ENCODE measurements at regions not wholly inside any gene's neighbourhood (a gene's known extent, or its start where the extent isn't known, plus 50 kb on each side); places are given as distances from the start of the nearest gene placed in this dataset.

DNA sequence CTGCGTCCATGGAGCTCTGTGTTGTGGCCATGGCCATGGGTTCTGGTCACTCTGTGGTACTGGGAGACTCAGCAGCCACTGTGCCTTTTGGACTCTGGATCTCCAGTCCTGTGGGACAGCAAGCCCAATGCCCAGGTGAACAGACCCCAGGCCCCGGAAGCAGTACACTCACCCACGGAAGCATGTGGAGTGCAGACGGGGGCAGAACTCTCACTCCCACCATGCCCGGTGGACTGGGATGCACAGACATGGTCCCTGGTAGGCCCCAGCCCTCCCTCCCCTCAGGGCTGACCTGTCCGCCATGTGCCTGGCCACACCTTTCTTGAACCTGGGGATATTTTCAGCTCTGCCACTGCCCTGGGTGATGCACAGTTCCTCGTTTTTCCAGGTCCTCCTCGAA lies 163.3 kb downstream of the URI1 start:
- TF ChIP-seq POLR2A (IDR thresholded peaks at IDR 0.05), result no peak
- TF ChIP-seq, protein P1, sequence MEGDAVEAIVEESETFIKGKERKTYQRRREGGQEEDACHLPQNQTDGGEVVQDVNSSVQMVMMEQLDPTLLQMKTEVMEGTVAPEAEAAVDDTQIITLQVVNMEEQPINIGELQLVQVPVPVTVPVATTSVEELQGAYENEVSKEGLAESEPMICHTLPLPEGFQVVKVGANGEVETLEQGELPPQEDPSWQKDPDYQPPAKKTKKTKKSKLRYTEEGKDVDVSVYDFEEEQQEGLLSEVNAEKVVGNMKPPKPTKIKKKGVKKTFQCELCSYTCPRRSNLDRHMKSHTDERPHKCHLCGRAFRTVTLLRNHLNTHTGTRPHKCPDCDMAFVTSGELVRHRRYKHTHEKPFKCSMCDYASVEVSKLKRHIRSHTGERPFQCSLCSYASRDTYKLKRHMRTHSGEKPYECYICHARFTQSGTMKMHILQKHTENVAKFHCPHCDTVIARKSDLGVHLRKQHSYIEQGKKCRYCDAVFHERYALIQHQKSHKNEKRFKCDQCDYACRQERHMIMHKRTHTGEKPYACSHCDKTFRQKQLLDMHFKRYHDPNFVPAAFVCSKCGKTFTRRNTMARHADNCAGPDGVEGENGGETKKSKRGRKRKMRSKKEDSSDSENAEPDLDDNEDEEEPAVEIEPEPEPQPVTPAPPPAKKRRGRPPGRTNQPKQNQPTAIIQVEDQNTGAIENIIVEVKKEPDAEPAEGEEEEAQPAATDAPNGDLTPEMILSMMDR (IDR thresholded peaks at IDR 0.05), result no peak
- TF ChIP-seq EP300 (IDR thresholded peaks at IDR 0.05), result no peak
- TF ChIP-seq POLR2AphosphoS5 (IDR thresholded peaks at IDR 0.05), result no peak

All from gastroesophageal sphincter (tissue), 3 donors.